Cardiac septum (tissue), 1 donor: ENCODE measurements at regions not wholly inside any gene's neighbourhood (a gene's known extent, or its start where the extent isn't known, plus 50 kb on each side); places are given as distances from the start of the nearest gene placed in this dataset.
"Not testable (repeated sequence)": the region's sequence is repeated elsewhere in the genome, so short reads cannot be mapped to it uniquely, and the experiment has no call there.

Experiments used
- DNase-seq: peaks from one replicate; pipeline ENCODE4 v3.0.0-alpha.2; 2020; ENCODE audit warnings: low spot score
- intact Hi-C: fragments of 100-400 bp; cut with DNase I; formaldehyde crosslinking; loops from one replicate; pipeline ENCODE4 v1.14.0; 2022
- donor health status: DM: no; HTN: no; CAD: no.

DNA sequence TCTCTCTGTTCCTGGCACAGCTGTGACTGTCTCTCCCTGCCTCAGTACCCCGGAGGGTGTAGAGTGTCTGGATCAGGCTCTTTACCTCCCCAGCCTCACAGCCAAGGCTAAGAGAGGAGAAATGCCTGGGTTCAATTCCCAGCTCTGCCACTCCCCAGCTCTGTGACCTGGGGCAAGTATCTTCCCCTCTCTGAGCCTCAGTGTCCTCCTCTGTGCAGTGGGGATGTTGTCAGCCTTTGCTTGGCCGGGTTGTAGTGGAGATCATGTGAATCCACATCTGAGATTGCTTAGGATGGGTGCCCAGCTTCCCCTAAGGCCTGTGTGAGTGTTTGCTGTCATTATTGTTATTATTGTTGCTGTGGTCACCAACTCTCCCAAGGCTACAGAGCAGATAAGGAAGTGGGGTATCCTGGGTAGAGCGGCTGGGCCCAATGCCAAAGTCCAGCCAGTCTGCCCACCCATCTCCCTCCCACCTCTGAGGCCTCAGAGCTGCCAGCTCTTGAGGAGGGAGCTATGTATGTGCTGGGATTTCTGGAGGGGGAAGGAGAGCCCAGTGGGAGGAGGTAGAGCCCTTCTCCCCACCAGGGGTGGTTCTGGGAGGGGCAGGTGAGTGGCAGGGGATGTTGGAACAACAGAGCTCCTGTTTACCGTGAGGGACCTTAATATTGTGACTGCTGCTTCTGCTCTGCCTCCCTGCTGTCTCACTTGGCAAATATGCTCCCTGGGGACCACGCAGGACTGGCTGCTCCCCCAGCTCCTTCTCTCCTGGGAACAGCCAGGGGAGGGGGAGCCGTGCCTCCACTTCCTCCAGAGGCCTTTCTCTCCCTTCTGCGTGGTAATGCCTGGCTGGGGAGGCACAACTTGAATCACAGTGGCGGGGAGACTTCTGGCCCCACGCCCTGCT lies 170.5 kb downstream of the RPS24 start:
- DNase-seq, result no peak
- intact Hi-C loops, result no loop called here

DNA sequence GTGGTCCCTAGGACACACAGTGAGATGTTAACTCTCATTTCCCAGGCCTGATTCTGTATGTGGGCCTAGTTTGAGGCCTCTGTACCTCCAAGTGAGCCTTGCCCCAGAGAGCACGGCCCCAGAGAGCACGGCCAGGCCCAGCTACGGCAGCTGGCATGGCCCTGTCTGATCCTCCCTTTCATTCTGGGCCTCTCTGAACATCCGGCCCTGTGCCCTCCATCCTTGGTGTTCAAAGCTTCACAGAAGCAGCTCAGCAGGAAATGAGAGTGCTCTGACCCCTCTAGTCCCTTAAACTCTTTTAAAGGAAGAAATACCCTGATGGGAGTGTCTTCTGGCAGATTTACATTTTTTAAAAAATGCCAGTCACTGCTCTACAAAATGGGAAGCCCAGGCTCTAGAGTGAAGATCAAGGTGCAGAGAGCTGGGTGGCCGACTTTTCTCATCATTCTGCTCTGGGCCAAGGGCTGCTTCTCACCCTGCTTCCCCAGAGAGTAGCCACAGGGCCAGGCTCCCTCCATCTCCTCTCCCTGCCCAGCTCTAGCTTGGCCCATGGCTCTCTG lies 171.9 kb downstream of the RPS24 start:
- no peak for DNase-seq
- intact Hi-C loops, result no loop called here

DNA sequence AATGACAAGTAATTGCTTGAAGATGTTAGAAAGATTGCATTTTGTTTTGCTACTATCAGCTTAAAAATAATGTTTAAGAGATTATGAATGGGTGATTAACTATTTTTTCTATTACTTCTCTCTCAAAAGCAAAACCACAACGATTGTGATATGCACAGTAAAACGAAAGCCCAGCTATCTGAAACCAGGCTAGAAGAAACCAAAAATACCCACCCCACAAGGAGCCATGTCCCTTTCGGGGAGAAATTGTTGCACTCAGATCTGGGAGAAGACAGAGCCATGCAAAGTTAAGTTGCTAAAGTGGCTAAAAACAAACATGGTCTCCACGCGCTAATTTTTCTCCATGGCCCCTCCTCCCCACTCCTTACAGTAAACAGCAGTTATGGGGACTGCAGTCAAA lies 173.6 kb downstream of the RPS24 start:
- no peak for DNase-seq

GRCh38 chr10:78207776-78208175 lies 174.1 kb downstream of the RPS24 start:
- no peak for DNase-seq
- intact Hi-C loops, result no loop called here

More for the DNA sequence above, 173.6 kb downstream of the RPS24 start:
- intact Hi-C loops, result no loop called here

DNA sequence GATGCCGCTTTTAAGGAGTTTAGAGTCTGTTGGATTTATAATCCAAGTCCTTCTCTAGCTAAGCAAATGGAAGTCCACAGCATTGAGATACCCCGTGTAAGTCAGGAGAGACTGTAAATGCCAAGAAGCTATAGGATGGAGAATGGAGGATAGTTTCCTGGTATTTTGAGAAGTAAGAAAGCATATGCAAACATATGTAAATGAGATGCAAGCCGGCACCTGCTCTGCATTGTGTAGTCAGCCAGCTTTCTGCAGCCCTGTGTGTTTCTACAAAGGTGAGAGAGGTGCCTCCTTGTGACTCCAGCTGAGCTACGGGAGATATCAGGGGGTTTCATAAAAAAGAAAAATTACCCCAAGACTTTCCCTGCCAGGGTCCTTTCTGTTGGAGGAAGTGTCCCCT lies 176.3 kb downstream of the RPS24 start:
- no peak for DNase-seq
- intact Hi-C loops, result loop anchor here (5.0 to 10.0 kb wide), 5 partner anchors 375 to 987 kb away; partner anchors contain the start of gene ZMIZ1

DNA sequence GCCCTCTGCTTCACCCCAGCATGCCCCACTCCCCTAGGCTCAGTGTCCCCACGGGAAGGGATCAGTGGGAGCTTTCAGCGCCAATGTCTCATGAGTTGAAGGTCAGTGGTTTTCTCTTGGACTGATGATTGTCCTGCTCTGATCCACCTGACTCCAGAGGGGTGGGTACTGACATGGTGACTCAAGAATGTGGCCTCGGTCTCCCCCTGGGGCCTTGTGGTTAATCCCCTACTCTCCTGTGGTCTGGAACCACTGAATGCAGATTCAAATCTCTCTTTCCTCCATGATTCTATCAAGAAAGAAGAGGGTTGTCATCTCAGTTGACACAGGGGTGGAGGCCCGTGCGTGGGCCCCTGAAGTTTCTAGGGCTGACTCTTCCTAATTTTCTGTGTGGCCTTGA lies 176.9 kb downstream of the RPS24 start:
- intact Hi-C loops, result loop anchor here (5.0 to 10.0 kb wide), 5 partner anchors 374 to 987 kb away; partner anchors contain the start of gene ZMIZ1
- no peak for DNase-seq

DNA sequence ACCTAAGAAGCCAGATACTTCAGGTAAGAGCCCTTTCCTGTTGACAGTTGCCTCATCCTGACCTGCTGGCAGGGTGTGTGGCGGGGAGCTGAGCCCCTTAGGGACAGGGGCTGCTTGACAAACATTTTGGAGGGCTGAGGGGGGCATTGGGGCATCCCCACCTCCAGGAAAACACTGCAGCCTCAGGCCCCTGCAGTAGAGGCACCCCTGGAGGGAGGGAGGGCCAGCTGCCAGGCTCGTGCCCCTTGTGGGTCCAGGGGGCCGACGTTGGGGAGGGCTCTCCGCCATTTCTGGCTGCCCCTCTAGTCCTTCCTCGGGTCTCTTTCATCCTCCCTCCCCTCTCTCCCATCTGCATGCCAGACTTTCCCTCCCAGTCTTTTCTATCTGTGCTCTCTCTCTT lies 177.3 kb downstream of the RPS24 start:
- intact Hi-C loops, result loop anchor here (5.0 to 10.0 kb wide), 5 partner anchors 374 to 986 kb away; partner anchors contain the start of gene ZMIZ1
- no peak for DNase-seq

GRCh38 chr10:78211561-78212051 lies 177.9 kb downstream of the RPS24 start:
- DNase-seq, result no peak
- intact Hi-C loops, result loop anchor here (2.0 to 10.0 kb wide), 6 partner anchors 91 to 986 kb away; partner anchors contain the start of gene ZMIZ1

- DNase-seq, result no peak
- intact Hi-C loops, result loop anchor here (2.0 to 10.0 kb wide), 6 partner anchors 91 to 985 kb away; partner anchors contain the start of gene ZMIZ1
These were observed 178.6 kb downstream of the RPS24 start for GRCh38 chr10:78212060-78212785.

DNA sequence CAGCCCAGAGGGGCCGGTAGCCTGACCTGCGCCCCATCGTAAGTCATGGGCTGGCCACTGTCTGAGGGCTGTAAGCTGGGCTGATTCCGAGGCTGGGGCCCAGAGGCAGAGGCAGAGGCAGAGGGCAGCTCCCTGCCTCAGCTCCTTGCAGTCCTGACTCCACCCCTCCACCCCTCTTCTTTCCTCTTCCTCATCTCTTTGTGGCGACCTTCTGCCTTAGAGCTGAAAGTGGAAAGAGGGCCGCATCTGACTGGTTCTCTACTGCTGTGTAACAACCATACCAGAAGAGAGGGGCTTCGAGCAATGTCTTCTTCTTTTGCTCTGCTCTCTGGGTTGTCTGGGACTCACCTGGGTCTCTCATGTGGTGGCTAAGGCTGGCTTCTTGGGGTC lies 179.1 kb downstream of the RPS24 start:
- no peak for DNase-seq
- intact Hi-C loops, result loop anchor here (2.0 to 10.0 kb wide), 6 partner anchors 90 to 985 kb away; partner anchors contain the start of gene ZMIZ1

DNA sequence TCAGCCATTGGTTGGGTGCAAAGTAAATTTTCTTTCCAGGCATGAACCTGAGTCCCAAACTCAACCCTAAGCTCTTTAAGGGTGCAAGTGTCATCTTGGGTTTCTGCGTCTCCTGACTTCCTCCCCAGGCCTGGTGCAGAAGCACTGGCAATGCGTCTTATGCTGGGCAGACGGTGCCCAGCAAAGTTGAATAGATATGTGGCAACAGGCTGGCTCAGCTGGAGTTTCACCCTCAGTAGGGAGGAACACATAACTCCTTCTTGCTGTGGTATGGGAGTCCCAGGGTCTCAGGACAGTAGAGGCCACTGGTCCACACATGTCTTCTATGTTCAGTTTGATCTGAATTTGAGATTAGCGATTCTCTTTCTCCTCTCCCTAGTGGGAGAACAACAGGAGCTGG lies 181.3 kb downstream of the RPS24 start:
- no peak for DNase-seq
- intact Hi-C loops, result loop anchor here (5.0 to 10.0 kb wide), 6 partner anchors 192 to 982 kb away; partner anchors contain the start of gene ZMIZ1

- intact Hi-C loops, result loop anchor here (5.0 to 10.0 kb wide), 3 partner anchors 192 to 759 kb away; no protein-coding TSS in a partner anchor
These were observed 182.0 kb downstream of the RPS24 start for GRCh38 chr10:78215645-78216044.

DNA sequence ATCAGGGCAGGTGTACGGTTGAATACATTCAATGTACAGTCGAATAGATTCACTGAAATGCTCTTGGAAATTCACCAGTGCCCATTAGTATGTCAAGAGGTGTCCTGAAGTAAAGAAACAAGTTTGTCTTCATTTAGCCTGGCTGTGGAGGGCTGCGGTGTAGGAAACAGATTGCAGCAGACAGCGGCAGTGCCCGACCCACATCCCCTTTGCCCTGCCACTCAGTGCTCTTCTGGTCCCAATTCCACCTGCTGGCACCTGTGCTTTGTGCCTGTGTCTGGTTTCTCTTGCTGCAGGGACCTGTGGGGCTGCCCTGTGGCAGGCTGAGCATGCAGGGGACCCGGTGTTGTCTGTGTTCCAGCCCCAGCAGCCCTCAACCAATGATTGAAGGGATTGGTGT lies 183.7 kb downstream of the RPS24 start:
- no peak for DNase-seq
- intact Hi-C loops, result loop anchor here (5.0 to 10.0 kb wide), 3 partner anchors 190 to 757 kb away; no protein-coding TSS in a partner anchor

More at GRCh38 chr10:78215645-78216044, 182.0 kb downstream of the RPS24 start:
- peak; percentile 84 for DNase-seq

GRCh38 chr10:78218798-78219490 lies 185.3 kb downstream of the RPS24 start:
- intact Hi-C loops, result loop anchor here (5.0 to 10.0 kb wide), 3 partner anchors 188 to 756 kb away; no protein-coding TSS in a partner anchor
- DNase-seq, result no peak

GRCh38 chr10:78219568-78219967 lies 185.9 kb downstream of the RPS24 start:
- DNase-seq, result not testable (repeated sequence)
- intact Hi-C loops, result loop anchor here (5.0 to 10.0 kb wide), 3 partner anchors 188 to 755 kb away; no protein-coding TSS in a partner anchor

GRCh38 chr10:78220781-78221180 lies 187.1 kb downstream of the RPS24 start:
- no peak for DNase-seq
- intact Hi-C loops, result no loop called here

DNA sequence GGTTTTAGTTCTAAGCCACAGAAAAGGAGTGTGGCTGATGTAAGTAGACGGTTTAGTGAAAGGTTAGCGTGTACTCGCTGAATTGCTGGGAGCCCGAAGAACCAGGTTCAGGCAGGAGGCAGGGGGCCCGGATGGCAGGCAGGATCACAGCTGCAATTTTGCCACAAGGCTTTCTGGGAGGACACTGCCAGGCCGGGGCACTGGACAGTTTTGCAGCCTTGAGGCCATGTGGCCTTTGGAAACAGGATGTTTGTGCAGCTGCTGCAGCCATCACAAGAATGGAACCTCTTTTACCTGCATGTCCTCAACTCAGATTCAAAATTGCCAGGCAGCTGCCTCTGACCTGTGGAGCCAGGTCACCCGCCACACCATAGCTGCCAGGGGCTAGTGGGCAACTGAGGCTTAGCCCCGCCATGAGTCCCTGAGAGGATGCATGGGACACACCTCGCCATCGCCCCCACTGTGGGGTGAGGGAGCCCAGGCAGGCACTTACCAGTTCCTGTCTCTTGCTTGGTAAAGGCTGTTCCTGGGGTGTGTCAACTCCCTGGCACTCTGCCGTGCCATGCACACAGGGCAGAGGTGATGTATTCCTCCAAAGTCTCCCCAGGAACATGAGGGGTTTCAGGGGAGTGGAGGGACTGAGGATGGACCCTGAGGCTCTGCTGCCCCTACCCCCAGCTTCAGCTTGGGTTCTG lies 188.6 kb downstream of the RPS24 start:
- DNase-seq, result no peak
- intact Hi-C loops, result no loop called here

- intact Hi-C loops, result no loop called here
- DNase-seq, result no peak
These were observed 189.4 kb downstream of the RPS24 start for GRCh38 chr10:78223088-78223487.
